NB4 (cell line): ENCODE measurements at regions not wholly inside any gene's neighbourhood (a gene's known extent, or its start where the extent isn't known, plus 50 kb on each side); places are given as distances from the start of the nearest gene placed in this dataset.

Experiments used
- DNase-seq: peaks from one replicate; pipeline ENCODE4 v3.0.0; 2010; ENCODE audit warnings: low read depth
- H3K4me3 ChIP-seq: one replicate; pipeline ENCODE4 v1.5.1; 2011; ENCODE audit warnings: mild to moderate bottlenecking, low read depth, low read length, moderate library complexity
- MYC ChIP-seq: IDR thresholded peaks from 2 replicates; pipeline ENCODE4 v1.6.1; 2011; ENCODE audit warnings: low read depth, low read length
- POLR2A ChIP-seq: IDR thresholded peaks from 2 replicates; pipeline ENCODE4 v1.6.1; 2011; ENCODE audit warnings: mild to moderate bottlenecking; ENCODE audit not compliant: insufficient read length; ENCODE audit errors: extremely low read depth
- TF ChIP-seq, protein P1 (sequence below): IDR thresholded peaks from one replicate; pipeline ENCODE4 v1.5.1; 2012; ENCODE audit warnings: low read depth, low read length
- TF ChIP-seq, protein P2 (sequence below): IDR thresholded peaks from 2 replicates; pipeline ENCODE4 v1.6.1; 2011; ENCODE audit warnings: low read depth, low read length

DNA sequence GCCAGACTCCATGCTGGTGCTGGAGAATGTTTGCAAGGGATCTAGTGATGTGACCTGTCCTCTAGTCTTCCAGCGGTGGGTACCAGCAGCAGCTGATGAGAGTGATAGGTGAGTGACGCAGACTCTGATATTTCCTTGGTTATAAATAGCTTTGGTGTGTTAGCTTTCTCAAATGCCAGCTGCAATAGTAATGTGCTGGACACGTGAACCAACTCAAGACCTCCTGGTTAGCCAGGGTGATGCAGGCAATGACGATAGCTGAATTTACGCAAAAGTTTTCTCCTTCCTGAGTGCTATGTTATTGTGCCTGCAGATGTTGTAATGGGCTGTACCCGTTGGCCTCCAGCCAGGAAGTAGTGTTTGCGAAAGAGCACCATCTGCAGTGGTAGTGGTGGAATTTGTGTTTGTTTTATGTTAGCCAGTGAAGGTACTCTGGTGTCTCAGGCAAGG lies 129.5 kb downstream of the CYSLTR2 start:
- TF ChIP-seq MYC = peak; percentile 93
- peak; percentile 17 for TF ChIP-seq POLR2A
- TF ChIP-seq, protein P1, sequence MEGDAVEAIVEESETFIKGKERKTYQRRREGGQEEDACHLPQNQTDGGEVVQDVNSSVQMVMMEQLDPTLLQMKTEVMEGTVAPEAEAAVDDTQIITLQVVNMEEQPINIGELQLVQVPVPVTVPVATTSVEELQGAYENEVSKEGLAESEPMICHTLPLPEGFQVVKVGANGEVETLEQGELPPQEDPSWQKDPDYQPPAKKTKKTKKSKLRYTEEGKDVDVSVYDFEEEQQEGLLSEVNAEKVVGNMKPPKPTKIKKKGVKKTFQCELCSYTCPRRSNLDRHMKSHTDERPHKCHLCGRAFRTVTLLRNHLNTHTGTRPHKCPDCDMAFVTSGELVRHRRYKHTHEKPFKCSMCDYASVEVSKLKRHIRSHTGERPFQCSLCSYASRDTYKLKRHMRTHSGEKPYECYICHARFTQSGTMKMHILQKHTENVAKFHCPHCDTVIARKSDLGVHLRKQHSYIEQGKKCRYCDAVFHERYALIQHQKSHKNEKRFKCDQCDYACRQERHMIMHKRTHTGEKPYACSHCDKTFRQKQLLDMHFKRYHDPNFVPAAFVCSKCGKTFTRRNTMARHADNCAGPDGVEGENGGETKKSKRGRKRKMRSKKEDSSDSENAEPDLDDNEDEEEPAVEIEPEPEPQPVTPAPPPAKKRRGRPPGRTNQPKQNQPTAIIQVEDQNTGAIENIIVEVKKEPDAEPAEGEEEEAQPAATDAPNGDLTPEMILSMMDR = peak; percentile 12
- TF ChIP-seq, protein P2, sequence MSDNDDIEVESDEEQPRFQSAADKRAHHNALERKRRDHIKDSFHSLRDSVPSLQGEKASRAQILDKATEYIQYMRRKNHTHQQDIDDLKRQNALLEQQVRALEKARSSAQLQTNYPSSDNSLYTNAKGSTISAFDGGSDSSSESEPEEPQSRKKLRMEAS = peak; percentile 95
- peak; percentile 96 for DNase-seq

DNA sequence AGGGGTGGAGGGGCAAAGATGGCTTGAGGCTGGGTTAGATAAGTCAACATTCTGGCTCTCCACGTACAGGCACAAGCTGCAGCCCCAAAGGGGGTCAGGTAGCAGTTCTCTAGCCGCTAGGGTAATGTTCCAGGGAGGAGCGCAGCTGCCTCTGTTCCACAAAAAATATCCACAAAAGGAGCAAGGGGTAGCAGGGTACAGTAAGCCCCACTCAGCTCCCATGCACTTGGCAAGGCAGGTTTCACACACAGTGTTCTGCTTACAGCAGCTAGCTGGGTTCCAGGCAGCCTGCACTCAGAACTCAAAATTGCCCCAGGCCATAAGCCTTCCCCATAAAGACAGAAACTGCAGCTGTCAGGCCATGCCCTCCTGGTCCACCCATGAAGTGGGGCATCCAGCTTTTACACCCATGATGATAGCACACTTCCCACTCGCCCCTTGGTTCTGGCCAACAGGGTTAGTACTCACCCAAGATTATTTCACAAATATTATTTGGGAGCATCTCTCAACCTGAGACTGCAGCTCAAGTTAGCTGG lies 130.0 kb downstream of the CYSLTR2 start:
- no peak for DNase-seq
- TF ChIP-seq, protein P1 = no peak
- no peak for TF ChIP-seq MYC
- no peak overlapping the region for H3K4me3 ChIP-seq

More for the DNA sequence above, 129.5 kb downstream of the CYSLTR2 start:
- no peak overlapping the region for H3K4me3 ChIP-seq

DNA sequence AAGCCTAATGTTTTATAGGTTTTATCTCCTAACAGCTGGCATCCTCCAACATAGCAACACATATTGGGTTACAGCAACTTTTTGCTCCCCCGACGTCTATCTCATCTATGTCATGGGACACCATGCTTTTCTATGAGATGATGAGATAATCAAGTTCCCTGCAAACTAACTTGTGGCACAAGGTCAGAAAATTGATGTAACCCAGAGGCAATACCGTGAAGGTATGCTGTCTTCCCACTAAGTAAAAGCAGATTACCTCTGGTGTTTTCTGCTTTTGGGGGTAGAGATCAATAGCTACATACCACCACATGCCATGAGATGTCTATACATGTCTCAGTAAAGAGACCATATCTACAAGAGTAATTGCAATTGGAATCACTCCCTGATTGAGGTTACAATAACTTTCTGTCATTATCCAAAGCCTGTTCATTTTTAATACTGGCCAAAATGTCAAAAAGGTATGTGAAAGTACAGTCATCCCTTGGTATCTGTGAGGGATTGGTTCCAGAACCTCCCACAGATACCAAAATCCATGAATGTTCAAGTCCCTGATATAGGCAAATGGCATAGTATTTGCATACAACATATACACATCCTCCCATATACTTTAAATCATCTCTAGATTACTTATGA lies 131.3 kb downstream of the CYSLTR2 start:
- TF ChIP-seq, protein P1 = no peak
- TF ChIP-seq POLR2A = no peak
- TF ChIP-seq, protein P2 = no peak
- no peak for TF ChIP-seq MYC
- no peak for DNase-seq
- H3K4me3 ChIP-seq = no peak overlapping the region

DNA sequence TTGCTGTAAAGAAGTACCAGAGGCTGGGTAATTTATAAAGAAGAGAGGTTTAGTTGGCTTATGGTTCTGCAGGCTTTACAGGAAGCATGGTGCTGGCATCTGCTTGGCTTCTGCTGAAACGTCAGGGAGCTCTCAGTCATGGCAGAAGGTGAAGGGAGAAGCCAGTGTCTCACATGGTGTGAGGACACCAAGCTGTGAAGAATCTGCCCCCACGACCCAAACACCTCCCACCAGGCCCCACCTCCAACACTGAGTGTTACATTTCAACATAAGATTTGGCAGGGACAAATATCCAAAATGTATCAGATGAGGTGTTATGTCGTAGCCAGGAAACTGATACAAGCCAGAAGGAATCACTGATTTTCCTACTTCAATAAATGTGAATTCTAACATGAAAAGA lies 136.5 kb downstream of the CYSLTR2 start:
- DNase-seq = no peak

DNA sequence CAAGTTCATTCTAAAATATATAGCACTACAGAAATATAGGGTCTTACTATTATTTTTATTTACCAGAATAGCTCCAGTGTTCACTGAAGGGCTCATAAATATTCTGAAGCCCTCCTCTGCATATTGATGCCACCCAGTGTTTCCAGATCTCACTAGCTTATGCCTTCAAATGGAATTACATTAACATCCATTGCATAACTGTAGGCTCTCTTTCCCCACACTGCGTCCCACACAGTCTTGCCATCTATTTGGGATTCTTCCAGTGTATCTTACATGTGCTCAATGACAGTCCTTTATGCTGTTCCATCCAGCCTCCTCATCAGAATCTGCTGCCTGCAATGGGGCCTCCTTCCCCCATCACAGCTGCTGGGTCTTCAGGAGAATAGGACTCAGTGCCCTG lies 137.2 kb downstream of the CYSLTR2 start:
- DNase-seq = no peak
- H3K4me3 ChIP-seq = no peak overlapping the region

More for the DNA sequence above, 136.5 kb downstream of the CYSLTR2 start:
- no peak overlapping the region for H3K4me3 ChIP-seq
- TF ChIP-seq POLR2A = no peak
- TF ChIP-seq, protein P2 = no peak

DNA sequence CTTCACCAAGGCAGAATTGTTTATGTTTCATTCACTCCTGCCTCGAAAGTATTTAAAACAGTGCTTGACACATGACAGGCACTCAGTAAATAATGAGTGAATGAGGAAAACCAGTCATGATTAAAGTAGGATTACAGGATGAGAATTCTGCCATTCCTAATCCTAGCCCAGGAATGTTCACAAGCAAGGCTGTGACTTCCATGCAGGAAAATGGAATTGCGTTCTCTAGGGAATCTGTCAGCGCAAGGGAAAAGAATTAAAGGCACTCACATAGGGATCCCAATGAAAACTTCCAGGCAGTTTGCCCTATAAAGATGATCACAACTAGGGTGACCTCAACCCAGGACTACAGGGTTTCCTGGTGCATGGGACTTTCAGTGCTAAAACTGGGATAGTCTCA lies 143.4 kb downstream of the CYSLTR2 start:
- no peak for DNase-seq
- TF ChIP-seq, protein P1 = no peak
- TF ChIP-seq MYC (no peak), POLR2A (no peak)
- TF ChIP-seq, protein P2 = no peak
- H3K4me3 ChIP-seq = no peak overlapping the region

More for the DNA sequence above, 137.2 kb downstream of the CYSLTR2 start:
- TF ChIP-seq, protein P2 = no peak
- TF ChIP-seq POLR2A (no peak), MYC (no peak)
- TF ChIP-seq, protein P1 = no peak
